ENCODE measurements at regions not wholly inside any gene's neighbourhood (a gene's known extent, or its start where the extent isn't known, plus 50 kb on each side); places are given as distances from the start of the nearest gene placed in this dataset.

DNA sequence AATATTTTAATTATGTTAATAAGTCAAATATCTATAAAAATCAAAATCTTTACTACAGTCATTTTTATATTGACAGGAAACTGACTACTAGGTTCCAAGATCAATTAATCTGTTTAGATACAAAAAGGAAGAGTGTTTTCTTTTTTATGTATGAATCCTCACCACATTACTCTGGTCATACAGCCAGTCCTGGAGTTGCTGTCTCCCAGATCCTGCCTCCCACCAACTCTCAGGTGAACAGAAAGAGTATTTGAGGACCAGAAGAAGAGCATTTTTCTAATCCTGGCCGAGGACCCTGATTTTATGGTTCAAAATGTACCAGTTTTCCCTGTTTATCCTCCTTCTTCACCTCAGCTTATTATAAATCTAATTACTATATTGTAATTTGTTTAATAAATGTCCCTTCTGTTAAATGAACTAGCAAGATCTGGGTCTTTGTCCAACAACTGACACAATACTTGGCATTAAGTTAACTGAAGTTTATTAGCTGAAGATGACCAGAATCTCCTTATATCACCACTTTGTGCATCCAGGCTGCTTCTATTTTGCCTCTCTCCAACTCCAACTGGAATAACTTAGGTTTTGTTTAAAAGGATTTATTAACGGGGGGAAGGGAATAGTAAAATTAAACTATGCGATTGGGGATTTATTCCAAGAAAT lies 224.4 kb upstream of the PCDH7 start:
- TF ChIP-seq TARDBP (IDR thresholded peaks at IDR 0.05) (no peak), SP1 (IDR thresholded peaks at IDR 0.05) (no peak), FOXM1 (IDR thresholded peaks at IDR 0.05; ENCODE audit: borderline replicate concordance) (no peak), HDGF (IDR thresholded peaks at IDR 0.05; ENCODE audit: borderline replicate concordance) (no peak), SUZ12 (IDR thresholded peaks at IDR 0.05) (no peak), FOXA1 (IDR thresholded peaks at IDR 0.05) (no peak), L3MBTL2 (conservative IDR thresholded peaks at IDR 0.05) (no peak), FOXK2 (IDR thresholded peaks at IDR 0.05) (no peak), BHLHE40 (IDR thresholded peaks at IDR 0.05; ENCODE audit: borderline replicate concordance) (no peak), ELF4 (IDR thresholded peaks at IDR 0.05) (no peak), CTBP1 (IDR thresholded peaks at IDR 0.05; ENCODE audit: borderline replicate concordance) (no peak)

Data from HEK293T (cell line).